GM21786 (cell line): ENCODE measurements at regions not wholly inside any gene's neighbourhood (a gene's known extent, or its start where the extent isn't known, plus 50 kb on each side); places are given as distances from the start of the nearest gene placed in this dataset.
A peak's percentile ranks its signal among the peaks of the same experiment; 100 is the strongest.

Experiments
- ATAC-seq: cut with Tn5 transposase; IDR thresholded peaks from one replicate; pipeline ENCODE4 v1.9.1; 2021; ENCODE audit not compliant: unreplicated experiment

DNA sequence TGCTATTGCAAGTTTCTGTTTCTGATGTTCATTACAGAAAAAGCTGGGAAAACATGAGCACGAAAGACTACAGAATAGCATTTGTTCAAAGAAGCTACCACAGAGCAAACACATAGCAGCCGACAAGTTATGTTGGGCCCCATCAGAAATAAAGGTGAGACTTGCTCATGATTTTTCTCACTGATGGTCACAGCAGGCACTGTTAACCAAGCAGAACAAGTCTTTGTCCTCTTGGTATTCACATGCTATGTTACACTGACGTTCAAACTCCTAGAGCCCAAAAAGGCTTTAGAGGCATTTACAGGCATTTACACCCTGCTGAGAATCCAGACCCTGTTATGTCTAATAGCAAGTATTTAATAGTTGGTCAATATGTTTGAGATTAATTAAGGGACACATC is 235.0 kb upstream of the HNMT start:
- ATAC-seq: no peak

DNA sequence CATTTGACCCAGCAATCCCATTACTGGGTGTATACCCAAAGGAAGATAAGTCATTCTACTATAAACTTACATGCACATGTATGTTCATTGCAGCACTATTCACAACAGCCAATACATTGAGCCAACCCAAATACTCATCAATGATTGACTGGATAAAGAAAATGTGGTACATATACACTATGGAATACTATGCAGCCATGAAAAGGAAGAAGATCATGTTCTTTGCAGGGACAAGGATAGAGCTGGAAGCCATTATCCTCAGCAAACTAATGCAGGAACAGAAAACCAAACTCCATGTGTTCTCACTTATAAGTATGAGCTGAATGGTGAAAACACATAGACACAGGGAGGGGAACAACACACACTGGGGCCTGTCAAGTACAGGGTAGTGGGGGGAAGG is 226.7 kb upstream of the HNMT start:
- no peak for ATAC-seq

DNA sequence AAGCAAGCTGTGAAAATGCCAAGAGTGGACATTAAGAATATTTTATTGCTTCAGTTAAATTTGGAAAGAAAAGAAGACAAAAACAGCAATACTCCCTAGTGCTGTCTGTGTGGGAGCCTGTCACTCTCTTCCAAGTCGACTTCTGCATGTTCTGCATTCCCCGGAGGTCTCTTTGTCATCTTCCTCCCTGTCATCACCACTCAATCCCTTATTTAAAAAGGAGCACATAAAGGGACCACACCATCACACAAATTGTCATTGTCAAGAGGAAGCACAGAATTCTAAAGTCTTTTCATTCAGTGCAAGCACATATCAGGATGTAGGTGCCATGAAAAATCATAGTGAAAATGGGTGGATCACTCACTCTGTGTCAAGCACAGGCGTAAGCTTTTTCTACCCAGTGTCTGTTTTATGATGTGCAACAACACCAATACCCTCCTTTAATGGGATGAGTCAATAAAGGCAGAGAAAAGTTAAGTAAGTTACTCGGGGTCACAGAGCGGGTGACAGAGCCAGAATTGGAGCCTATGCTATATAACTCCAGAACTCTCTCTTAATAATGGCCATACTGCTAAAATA is 222.4 kb upstream of the HNMT start:
- no peak for ATAC-seq

DNA sequence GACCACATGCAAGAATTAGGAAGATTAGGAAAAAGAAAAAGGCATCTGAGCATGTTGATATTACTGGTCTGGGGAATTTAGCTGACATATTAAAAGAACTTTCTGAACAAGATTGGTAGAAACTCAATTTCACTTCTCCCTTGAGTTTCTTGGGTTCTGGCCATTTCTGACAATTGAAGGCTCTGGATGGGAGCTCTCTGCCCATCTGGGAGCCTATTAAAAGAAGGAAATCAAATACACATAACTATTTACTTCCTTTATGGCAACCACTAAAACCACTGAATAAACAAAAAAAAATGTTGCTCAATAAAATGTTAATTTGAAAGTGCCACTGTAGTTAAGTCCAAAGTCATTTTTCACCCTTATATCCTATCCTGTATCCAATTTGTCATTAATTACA is 216.8 kb upstream of the HNMT start:
- no peak for ATAC-seq

DNA sequence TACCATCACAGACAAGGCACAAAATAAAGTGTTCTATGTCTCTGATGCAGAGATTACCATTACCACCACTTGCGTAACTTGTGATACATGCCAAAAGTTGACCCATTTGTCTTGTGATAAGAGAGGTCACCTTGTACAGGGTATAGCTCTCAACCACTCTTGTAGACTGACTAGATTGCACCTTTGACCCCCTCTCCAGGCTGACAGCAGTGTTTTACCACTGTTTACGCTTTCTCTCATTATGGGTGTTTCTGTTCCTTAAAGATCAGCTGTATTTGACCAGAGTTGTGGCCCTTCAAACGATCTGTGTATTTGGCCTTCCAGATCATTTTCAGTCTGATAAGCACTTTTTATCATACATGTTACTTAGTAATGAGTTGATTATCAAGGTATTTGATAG is 215.7 kb upstream of the HNMT start:
- ATAC-seq: no peak

DNA sequence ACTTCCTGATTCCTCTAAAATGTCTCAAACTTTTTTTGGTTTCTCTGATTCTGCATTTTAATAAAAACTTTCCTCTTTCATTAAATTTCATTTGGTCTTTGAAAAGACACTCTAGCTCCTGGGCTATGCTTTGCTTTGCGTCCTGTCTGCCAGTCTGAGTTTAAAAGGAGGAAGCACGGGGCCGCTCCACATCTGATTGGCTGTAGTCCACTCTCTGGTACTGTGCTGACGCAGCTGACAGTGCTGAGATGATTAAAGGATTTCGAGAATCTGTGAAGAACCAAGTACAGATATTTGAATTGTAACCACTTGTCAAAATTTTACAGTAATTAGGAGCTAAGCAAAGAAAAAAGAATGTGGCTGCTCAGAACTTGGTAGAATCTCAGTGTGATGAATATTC is 199.6 kb upstream of the HNMT start:
- no peak for ATAC-seq

DNA sequence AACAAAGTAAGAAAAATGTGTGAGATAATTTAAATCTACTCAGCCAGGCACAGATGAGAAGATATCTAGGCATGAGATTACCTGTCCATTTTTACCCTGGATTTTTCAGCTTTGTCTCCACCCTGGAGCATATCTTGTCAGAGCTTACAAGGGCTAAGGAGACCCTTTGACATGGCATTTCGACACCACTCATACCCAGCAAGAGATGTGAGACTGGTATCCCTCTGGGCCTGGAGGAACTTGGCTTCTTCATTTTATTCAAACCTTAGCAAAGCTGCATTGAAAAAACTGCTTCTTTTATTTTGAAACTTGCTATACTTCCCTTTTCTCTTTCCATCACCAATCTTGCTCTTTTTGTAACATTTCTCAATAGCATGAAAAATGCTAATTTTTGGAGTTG is 194.9 kb upstream of the HNMT start:
- no peak for ATAC-seq

DNA sequence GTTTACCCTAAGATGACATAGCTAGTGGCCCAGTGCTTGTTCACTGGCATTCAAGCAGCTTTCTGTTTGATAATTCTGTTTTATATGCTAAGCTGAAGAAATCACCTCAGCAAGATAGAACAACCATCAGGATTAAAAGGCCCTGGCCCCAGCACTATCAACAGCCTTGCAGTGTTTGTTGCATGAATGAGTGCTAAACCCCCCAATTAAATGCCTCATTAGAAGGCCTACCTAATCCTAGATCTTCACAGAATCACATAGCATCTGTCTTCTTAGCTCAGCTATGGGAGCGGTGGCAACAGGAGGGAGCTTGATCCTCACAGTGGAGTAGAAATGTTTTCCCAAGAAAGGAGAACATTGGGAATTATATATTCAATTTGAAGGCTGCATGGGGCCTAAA is 194.1 kb upstream of the HNMT start:
- ATAC-seq: no peak

DNA sequence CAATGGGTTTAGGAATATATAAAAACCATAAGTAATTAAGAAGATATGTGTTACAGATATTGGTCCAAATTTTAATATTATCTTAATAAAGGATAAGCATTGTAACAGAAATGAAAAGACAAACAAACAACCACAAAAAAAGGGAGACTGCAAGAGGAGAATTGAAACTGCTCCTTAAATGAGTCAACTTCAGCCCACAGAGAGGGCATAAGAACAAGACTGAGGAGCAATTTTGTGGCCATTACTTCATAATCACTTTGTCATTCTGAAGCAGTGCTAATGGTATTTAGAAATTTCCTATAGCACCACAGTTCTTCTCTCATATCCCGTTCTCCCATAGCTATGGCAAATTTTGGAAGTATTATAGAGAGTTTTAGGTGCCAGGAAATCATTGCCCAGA is 193.2 kb upstream of the HNMT start:
- ATAC-seq: no peak

DNA sequence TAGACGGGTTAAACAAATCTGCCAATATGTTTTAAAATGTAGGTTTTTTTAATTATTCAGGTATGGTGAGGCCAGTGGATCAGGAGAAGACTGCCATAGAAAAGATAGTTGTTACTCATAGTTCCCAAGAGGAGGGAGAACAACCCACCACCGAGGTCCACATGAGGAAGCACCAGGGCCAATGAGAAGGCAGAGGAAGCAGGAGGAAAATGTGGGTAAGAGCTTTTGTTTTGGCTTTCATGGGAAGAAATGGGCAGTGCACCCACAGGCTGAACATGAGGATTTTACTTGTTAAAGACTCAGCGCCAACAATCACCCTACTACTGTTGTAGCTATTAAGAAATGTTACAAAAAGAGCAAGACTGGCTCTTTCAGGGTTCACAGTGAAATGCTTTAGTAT is 191.8 kb upstream of the HNMT start:
- no peak for ATAC-seq

DNA sequence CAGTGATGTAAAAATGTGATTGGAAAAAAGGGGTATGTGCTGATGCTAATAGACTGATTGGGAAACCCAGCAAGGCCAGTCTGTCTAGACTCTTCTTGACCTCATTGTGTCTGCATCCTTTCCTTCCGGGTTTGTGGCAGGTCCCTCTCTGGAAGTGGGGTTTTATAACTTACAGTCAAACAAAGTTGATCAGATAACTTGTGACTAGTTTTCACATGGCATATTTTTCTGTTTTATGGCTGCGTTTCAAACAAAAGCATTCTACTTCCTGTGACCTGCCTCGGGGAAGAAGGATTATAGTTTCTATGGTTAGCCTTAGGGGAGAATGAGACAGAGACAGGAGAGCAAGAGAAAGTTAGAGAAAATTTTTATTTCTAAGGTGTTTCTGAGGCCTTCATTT is 188.7 kb upstream of the HNMT start:
- ATAC-seq: no peak

DNA sequence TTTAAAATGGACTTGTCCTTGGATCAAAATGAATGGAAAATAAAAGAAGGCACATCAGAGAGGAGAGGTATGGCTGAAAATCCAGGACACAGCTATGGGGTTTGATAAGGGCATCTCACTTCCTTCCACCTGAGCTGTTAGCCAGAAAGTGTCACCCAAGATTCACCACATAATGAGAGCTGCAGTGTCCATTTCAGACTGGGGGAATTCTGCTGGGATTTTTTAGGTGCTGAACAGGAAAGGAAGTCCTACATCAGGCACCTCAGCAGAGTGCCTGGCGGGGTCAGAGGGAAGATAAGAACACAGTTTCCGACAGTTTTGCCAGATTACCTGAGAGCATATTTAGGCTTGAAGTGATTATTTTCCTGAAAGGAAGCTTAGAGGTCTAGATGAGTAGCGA is 187.6 kb upstream of the HNMT start:
- ATAC-seq: no peak

DNA sequence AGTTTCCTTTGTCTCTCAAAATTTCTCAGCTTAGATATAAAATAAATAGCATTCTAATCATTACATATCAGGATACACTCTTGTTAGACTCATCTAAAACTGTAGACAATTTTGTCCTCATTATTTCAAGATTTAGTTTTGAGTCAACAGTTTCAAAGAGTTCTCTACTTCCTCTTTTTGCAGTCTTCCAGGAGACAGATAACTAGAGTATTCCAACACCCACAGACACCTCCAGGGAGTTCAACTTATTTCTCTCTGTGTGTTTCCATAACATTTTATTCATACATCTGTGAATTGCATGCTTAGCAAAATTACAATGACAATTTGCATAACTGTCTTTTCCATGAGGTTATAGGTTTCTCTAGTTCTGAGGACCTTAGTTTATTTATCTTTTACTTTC is 166.6 kb upstream of the HNMT start:
- peak; percentile 58 for ATAC-seq

DNA sequence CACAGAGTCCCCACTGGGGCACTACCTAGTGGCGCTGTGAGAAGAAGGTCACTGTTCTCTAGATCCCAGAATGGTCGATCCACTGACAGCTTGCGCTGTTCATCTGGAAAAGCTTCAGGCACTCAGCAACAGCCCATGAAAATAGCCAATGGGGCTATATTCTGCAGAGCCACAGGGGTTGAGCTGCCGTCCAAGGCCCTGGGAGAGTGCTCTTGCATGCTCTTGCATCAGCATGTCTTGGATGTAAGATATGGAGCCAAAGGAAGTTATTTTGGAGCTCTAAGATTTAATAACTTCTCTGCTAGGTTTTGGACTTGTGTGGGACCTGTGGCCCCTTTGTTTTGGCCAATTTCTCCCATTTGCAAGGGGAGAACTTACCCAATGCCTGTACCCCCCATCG is 164.7 kb upstream of the HNMT start:
- no peak for ATAC-seq

DNA sequence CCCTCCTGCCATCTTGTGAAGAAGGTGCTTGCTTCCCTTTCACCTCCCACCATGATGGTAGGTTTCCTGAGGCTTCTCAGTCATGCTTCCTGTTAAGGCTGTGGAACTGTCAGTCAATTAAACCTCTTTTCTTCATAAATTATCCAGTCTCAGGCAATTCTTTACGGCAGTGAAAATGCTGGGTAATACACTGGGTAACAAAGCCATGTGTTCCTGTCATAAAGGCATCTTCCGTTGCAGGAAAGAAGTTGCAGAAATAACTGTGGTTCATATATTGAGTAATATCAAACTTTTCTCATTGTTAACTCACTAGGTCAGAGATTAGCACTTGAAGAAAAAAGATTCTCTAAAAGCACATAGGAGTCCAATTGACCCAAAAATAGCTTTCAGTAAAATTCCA is 163.9 kb upstream of the HNMT start:
- ATAC-seq: no peak

DNA sequence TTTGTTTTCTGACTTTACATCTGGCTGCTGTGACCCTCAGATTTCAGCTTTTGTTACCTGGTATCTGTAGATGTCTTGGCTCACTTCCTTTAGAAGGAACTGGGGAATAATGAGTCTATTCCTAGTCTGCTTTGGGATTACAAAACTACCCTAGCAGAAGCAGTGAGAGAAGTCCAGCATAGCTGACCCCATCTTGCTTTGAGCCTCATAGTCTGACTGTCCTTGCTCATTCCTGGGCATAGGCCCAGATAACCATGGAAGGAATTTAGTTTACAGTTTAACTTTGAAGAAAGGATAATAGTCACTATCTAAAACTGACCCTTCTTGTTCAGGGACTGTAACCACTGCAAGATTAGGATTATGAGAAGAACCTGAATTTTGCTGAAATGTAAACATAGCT is 163.0 kb upstream of the HNMT start:
- no peak for ATAC-seq

DNA sequence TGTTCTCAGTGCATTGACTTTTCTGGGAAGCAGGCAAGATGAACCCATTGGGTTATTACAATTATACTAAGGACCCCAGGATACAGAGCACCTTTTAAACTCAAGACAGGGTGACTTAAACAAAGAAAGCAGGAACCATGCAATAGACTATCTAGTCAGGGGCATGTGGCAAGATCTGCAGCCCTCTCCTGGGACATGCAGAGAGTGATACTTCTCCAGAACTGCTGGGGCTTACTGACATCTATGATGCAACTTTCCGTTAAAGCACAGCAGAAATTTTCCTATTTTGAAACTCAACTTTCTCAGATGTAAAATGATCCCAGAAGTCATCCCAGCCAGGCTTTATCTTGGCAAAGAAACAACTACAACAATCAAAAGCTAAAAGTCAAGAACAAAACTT is 162.2 kb upstream of the HNMT start:
- ATAC-seq: no peak

DNA sequence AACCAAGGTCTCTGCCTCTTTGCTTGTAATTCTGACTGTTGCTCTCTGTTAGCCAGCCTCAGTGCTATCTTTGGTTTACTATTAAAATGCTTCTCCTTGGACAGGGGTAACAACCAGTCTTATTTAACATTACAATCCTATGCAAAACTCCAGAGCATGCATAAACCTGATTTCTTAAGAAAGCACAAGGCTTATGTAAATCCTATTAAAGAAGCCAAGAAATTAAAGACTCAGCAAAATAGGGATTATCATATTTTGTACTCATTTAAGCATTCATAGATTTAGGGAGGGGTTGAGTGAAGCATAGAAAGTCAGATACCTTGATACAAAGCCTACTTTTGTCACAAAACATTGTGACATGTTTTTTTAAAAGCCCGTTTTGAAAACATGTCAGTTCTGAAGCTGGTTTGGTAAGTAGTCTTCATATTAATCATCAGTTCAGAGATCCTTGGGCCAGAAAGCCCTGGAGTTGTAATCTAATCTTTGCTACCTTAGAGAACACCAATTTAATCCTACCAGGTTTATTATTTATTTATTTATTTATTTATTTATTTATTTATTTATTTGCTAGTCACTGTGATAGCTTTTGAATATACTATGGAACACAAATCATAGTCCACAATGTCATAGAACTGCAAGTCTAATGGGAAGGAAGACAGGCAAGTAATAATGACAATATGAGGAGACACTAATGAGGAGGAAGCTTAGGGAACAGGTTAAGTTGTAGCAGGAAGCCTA is 158.0 kb upstream of the HNMT start:
- no peak for ATAC-seq

DNA sequence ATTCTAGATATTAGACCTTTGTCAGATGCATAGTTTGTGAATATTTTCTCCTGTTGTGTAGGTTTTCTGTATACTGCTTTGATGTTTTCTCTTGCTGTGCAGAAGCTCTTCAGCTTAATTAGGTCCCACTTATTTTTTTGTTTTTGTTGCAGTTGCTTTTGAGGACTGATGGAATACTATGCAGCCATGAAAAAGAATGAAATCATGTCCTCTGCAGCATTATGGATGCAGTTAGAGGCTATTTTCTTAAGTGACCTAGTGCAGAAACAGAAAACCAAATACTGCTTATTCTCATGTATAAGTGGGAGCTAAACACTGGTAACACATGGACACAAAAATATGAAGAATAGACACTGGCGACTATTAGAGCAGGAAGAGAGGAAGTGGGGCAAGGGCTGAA is 155.0 kb upstream of the HNMT start:
- ATAC-seq: no peak

DNA sequence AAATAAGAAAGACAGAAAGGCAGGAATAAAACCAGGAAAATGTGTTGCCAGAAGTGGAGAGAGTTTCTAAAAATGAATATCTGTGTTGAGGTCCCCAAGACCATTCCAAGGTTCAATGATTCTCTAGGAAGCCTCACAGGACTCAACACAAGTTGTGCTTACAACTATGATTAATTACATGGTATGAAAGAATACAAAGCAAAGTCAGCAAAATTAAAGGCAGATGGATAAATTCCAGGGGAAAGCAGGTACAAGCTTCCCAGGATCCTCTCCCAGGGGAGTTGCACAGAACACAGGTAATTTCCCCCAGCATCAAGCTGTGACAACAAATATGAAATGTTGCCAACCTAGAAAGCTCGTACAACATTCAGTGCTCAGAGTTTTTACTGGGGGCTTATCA is 154.4 kb upstream of the HNMT start:
- ATAC-seq: no peak

DNA sequence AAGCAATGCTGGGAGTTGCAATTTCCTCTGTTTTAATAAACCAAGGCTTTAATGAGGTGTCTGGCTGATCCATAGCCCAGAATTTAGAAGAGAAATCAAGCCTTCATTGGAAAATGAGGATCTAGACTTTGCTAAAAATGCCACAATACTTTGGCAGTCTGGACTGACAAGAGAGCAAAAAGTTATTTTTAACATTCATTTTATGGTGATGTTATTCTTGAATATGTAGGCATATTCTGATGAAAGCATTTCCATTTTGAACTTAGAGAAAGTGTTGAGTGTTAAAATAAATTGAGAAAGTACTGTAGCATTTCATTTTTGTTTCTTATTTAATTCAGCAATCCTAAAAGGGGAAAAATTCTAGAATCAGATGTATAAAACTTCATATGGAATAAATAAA is 151.8 kb upstream of the HNMT start:
- ATAC-seq: no peak

DNA sequence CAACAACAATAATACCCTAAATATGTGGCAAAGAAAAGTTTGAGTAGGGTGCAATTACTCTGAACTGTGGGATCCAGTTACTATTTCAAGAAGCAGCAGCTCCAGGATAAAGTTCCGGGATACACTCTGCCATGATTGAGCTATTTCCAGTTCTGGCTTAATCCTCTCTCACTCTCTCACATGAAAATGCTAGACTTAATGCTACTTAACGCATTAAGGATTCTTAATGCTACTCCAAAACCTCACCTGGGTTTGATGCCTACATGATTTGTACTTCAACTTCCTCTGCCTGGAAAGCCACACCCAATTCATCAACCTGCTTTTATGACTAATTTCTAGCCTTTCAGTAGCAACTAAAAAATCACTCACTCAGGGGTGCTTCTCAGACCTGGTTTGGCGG is 151.1 kb upstream of the HNMT start:
- ATAC-seq: no peak

DNA sequence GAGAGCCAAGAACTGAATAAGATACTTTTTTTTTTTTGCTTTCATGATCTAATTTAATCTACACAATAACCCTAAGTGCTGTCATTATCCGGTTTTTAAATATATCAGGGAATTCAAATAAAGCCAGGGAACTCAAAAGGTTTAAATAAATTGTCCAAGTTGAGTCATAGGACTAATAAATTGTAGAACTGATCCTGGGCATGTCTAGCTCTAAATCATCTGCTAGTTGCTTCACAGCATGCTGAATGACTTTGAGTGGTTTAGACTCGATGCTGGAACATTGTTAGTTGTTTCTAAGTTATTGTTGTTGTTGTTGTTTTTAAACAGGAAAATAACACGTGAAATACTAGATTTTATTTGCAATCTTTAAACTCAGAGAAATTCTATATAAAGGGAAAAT is 147.2 kb upstream of the HNMT start:
- ATAC-seq: no peak
